HUES64 (cell line): ENCODE measurements at regions not wholly inside any gene's neighbourhood (a gene's known extent, or its start where the extent isn't known, plus 50 kb on each side); places are given as distances from the start of the nearest gene placed in this dataset.

Source experiments
- H3K27ac ChIP-seq: 2 replicates; pipeline ENCODE4 v1.7.0; 2013; ENCODE audit warnings: low read depth, low read length, inconsistent platforms
- H3K27me3 ChIP-seq: 2 replicates; pipeline ENCODE4 v1.6.1; 2013; ENCODE audit warnings: mild to moderate bottlenecking, low read length; ENCODE audit not compliant: insufficient read depth
- H3K36me3 ChIP-seq: 2 replicates; pipeline ENCODE4 v1.6.1; 2013; ENCODE audit warnings: mild to moderate bottlenecking, low read length; ENCODE audit not compliant: insufficient read depth
- H3K4me1 ChIP-seq: 2 replicates; pipeline ENCODE4 v1.6.1; 2013; ENCODE audit warnings: mild to moderate bottlenecking, low read length, moderate library complexity; ENCODE audit not compliant: insufficient read depth
- H3K4me3 ChIP-seq: 2 replicates; pipeline ENCODE4 v1.5.1; 2013; ENCODE audit warnings: mild to moderate bottlenecking, low read length, moderate library complexity
- H3K9ac ChIP-seq: 2 replicates; pipeline ENCODE4 v1.6.1; 2013; ENCODE audit warnings: mild to moderate bottlenecking, low read depth, low read length
- H3K9me3 ChIP-seq: 2 replicates; pipeline ENCODE4 v1.6.1; 2013; ENCODE audit warnings: low read depth, low read length; ENCODE audit not compliant: insufficient read depth
- WGBS: fragments of 150-250, 120-280 bp; methylation state at CpG from one replicate; pipeline ENCODE4 v1.1.7; 2013; ENCODE audit warnings: missing lambda C conversion rate; 5-methylcytosine and 5-hydroxymethylcytosine counted together

DNA sequence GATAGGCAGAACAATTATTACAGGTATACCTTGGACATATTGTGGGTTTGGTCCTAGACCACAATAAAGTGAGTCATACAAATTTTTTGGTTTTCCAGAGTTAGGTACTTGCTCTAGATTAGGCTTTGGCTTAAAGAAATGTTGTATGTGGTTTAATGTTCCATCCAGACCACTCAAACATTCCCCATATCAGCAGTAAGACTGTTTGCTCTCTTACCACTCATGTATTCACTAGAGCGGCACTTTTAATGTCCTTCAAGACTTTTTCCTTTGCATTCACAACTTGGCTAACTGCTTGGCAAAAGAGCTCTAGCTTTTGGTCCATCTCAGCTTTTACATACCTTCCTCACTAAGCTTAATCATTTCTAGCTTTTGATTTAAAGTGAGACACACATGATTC is 250.5 kb upstream of the SETMAR start:
- no peak overlapping the region for H3K9ac ChIP-seq
- no peaks in the 10 kb centered on the region for H3K9me3 ChIP-seq
- 91% methylated on average over 1 of the region's 1 CpG for WGBS
- no peaks in the 10 kb centered on the region for H3K4me1 ChIP-seq
- no peak overlapping the region for H3K4me3 ChIP-seq
- H3K27me3 ChIP-seq, result no peaks in the 10 kb centered on the region
- H3K36me3 ChIP-seq, result no peaks in the 10 kb centered on the region
- no peak overlapping the region for H3K27ac ChIP-seq

DNA sequence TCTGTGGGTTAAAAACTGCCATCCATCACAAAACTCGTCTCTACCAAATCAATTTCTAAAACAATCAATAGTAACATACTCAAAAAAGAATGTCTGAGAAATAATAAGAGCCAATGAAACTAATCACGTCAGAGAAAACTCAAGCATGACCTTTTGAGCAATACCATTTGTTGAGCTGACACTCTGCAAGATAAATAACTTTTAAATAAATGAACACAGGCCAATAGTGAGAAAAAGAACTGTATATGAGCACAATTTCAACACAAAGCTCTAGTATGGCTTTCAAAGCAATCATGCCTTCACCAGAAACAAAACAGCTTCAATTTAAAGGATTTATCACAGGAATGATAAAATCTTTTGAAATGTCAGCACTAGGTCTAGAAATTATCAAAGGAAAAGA is 249.2 kb upstream of the SETMAR start:
- Histone ChIP-seq H3K9ac (no peak overlapping the region), H3K4me3 (no peak overlapping the region), H3K27me3 (no peaks in the 10 kb centered on the region), H3K4me1 (no peaks in the 10 kb centered on the region), H3K9me3 (no peaks in the 10 kb centered on the region), H3K36me3 (no peaks in the 10 kb centered on the region), H3K27ac (no peak overlapping the region)
- 91% methylated on average over 2 of the region's 2 CpGs for WGBS

DNA sequence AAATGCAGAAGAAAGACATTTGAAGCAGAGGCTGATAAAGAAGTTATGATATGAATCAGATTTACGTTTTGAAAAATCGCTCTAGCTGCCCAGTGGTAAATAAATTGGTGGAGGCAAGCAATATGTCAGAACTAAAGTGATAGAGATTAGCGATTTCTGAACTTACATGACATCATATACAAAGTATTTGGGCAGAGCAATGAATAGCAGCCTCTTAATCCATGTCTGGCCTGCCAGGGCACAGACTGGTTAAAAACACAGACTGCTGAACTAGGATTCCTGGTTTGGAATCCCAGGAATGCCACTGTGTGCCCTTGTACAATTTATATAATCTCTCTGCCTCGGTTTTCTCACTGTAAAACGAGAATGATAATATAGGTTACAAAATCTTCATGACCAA is 243.1 kb upstream of the SETMAR start:
- no peaks in the 10 kb centered on the region for H3K27me3 ChIP-seq
- H3K9me3 ChIP-seq, result no peaks in the 10 kb centered on the region
- no peak overlapping the region for H3K27ac ChIP-seq
- H3K4me3 ChIP-seq, result no peak overlapping the region
- no peaks in the 10 kb centered on the region for H3K36me3 ChIP-seq
- WGBS, result 84% methylated on average over 5 of the region's 5 CpGs
- H3K4me1 ChIP-seq, result peaks cover 6% of the 10 kb centered on the region; the same call in 1 of the 2 replicates
- no peak overlapping the region for H3K9ac ChIP-seq

DNA sequence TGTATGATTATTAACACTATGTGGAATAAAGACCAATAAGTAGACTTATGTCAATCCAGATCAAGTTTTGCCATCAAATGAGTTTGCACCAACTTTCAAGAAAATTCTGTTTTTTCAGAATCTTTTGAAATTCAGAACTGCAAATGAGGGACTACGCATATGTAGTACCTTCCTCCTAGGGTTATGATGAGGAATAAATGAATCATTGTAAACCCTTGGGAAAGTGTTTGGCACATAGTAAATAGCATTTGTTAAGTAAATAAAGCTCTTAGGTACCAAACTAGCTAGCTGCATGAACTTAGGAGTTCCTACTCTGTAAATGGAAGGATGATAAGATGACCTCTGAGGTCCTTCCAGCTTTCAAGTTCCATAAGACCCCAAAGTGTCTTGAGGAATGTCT is 242.6 kb upstream of the SETMAR start:
- no peak overlapping the region for H3K9ac ChIP-seq
- H3K9me3 ChIP-seq, result no peaks in the 10 kb centered on the region
- no peak overlapping the region for H3K4me3 ChIP-seq
- no peaks in the 10 kb centered on the region for H3K36me3 ChIP-seq
- WGBS, result 100% methylated on average over 1 of the region's 1 CpG
- H3K4me1 ChIP-seq, result peaks cover 9% of the 10 kb centered on the region
- no peak overlapping the region for H3K27ac ChIP-seq
- no peaks in the 10 kb centered on the region for H3K27me3 ChIP-seq

DNA sequence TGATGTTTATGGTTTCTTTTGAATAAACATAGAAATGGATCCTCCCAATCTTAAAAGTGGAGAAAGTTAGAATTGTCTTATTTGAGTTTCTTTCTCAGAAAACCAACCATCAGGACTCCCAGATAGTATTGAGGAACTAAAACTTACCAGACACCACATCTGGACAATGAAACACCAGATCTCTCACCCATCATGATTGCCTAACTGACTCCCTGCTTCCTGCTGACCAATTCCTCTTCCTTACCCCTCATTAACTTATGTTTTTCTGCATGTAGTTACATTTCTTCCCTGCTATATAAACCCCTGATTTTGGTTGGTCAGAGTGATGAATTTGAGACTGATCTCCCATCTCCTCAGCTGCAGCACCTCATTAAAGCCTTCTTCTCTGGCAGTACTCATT is 242.0 kb upstream of the SETMAR start:
- peaks cover 9% of the 10 kb centered on the region for H3K4me1 ChIP-seq
- no peak overlapping the region for H3K4me3 ChIP-seq
- no peak overlapping the region for H3K27ac ChIP-seq
- no peaks in the 10 kb centered on the region for H3K27me3 ChIP-seq
- H3K36me3 ChIP-seq, result no peaks in the 10 kb centered on the region
- H3K9me3 ChIP-seq, result no peaks in the 10 kb centered on the region
- no peak overlapping the region for H3K9ac ChIP-seq

DNA sequence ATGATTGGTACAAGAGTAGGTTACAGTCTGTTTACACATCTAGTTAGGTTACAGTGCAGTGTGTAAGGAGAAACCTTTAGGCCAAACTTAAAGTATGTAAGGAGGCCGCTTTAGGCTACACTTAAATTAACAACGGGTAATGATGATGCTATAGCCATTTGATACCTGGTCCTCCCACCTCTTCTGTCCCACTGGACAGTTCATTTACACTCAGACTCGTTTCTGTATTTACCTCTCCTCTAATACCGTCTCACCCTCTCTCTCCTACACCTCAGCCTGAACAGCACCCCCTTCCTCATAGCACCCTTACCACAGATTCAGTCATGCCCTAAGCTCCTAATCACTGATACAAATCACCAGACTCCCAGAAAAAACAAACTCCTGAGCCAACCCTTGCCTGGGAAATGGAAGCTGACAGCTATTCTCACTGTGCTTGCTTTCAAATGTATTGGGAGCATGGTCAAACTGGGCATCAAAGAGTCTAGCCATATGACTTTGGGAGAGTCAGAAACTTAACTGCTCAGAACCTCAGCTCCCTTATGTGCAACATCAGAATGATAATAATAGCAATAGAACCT is 241.3 kb upstream of the SETMAR start:
- H3K27ac ChIP-seq, result no peak overlapping the region

DNA sequence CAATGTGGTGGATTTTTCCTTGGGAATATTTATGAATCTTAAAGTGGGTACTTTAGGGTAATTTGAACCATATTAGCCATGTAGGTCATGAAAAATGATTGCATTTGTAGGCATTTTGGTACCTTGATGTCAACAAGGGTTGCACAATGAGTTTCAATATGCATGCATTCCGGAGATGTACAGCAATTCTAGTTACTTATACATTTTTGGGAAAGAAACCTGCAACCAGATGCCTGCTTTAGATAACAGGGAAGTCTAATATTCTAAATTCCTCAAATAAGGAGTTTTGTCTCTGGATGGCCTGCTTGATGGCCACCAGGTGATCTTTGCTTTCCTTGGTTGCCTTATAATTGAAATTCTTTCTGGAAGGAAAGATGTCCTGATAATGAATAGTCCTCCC is 240.5 kb upstream of the SETMAR start:
- peaks cover 9% of the 10 kb centered on the region for H3K4me1 ChIP-seq
- no peaks in the 10 kb centered on the region for H3K36me3 ChIP-seq
- H3K4me3 ChIP-seq, result no peak overlapping the region
- H3K9ac ChIP-seq, result no peak overlapping the region
- no peaks in the 10 kb centered on the region for H3K27me3 ChIP-seq
- 100% methylated on average over 1 of the region's 1 CpG for WGBS
- no peaks in the 10 kb centered on the region for H3K9me3 ChIP-seq
- H3K27ac ChIP-seq, result no peak overlapping the region

More for the DNA sequence above, 241.3 kb upstream of the SETMAR start:
- H3K36me3 ChIP-seq, result no peaks in the 10 kb centered on the region
- no peaks in the 10 kb centered on the region for H3K27me3 ChIP-seq
- H3K4me1 ChIP-seq, result peaks cover 9% of the 10 kb centered on the region
- 70% methylated on average over 4 of the region's 4 CpGs for WGBS
- no peak overlapping the region for H3K9ac ChIP-seq
- H3K4me3 ChIP-seq, result no peak overlapping the region
- no peaks in the 10 kb centered on the region for H3K9me3 ChIP-seq

DNA sequence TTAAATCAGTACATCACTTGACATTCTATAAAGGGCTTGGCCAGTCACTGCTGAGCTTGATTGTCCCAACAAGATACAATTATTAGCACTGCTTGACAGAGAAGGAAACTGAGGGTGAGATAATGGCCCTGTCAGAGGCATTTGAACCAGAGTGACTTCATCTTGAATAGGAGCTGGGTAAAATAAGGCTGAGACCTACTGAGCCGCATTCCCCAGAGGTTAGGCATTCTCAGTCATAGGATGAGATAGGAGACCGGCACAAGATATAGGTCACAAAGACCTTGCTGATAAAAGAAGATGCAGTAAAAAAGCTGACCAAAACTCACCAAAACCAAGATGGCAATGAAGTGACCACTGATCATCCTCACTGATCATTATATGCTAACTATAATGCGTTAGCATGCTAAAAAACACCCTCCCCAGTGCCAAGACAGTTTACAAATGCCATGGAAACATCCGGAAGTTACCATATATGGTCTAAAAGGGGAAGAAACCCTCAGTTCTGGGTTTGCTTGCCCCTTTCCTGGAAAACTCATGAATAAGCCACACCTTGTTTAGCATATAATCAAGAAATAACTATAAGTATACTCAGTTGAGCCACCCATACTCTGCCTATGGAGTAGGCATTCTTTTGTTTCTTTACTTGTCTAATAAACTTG is 239.1 kb upstream of the SETMAR start:
- no peak overlapping the region for H3K27ac ChIP-seq
- peaks cover 9% of the 10 kb centered on the region for H3K4me1 ChIP-seq
- no peak overlapping the region for H3K9ac ChIP-seq
- H3K36me3 ChIP-seq, result no peaks in the 10 kb centered on the region
- 88% methylated on average over 4 of the region's 4 CpGs for WGBS
- H3K9me3 ChIP-seq, result no peaks in the 10 kb centered on the region
- H3K27me3 ChIP-seq, result no peaks in the 10 kb centered on the region
- no peak overlapping the region for H3K4me3 ChIP-seq

DNA sequence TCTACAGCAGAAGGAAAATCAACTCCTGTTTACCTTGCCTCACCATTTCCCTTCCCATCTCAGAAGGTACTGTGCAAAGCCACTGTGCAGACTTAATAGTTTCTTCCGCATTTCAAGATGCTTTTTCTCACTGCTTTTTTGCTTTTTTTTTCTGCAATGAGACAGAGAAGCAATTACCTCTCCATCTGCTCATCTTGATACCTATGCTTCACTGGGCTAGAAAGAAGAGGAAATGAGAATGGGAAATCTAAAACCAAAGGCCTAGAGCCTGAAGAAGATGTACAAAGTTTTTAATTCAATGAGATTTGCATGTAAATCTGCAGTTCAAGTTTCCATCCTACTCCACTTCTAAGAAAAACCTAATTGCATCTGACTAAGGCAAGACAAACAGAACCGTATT is 238.1 kb upstream of the SETMAR start:
- no peak overlapping the region for H3K27ac ChIP-seq
- WGBS, result 95% methylated on average over 2 of the region's 2 CpGs
- H3K9ac ChIP-seq, result no peak overlapping the region
- no peaks in the 10 kb centered on the region for H3K36me3 ChIP-seq
- H3K27me3 ChIP-seq, result no peaks in the 10 kb centered on the region
- H3K9me3 ChIP-seq, result no peaks in the 10 kb centered on the region
- H3K4me1 ChIP-seq, result peaks cover 9% of the 10 kb centered on the region
- H3K4me3 ChIP-seq, result no peak overlapping the region

DNA sequence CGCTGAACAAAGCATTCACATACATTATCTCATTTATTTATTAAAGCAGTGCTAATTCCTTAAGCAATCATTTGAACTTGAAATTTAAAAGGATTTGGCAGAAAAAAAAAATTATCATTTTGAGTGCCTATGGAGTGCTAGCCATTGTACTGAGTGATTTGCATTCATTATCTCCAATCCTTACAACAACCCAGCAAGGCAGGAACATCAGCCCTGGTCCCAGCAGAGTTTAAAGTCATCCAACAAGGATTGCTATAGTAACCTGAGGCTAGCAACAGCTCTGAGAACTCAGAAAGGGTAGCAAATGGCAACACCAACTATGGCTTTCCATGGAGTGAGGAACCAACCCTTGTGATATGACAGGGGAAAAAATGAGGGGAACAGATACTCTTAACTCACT is 237.6 kb upstream of the SETMAR start:
- Histone ChIP-seq H3K9ac (no peak overlapping the region), H3K4me3 (no peak overlapping the region), H3K9me3 (no peaks in the 10 kb centered on the region), H3K27ac (no peak overlapping the region), H3K4me1 (peaks cover 5% of the 10 kb centered on the region), H3K36me3 (no peaks in the 10 kb centered on the region), H3K27me3 (no peaks in the 10 kb centered on the region)
- WGBS, result 100% methylated on average over 1 of the region's 1 CpG

DNA sequence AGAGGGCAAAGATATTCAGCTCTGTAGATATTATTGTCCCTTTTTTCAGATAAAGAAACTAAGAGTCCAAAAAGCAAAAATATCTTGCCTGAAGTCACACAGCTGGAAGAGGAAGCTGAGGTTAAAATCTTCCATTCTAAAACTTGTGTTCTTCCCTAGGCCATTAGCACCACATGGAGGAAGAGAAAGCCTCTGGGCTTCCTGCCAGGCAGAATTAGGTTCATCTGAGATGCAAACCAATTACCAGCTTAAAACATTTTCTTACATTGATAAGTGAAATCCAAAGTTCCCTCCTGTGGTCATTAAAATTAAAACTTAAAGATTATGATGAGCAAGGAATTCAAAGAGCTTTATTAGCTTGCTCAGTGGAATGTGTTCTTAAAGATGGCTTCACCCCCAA is 235.3 kb upstream of the SETMAR start:
- H3K4me3 ChIP-seq, result no peak overlapping the region
- H3K27ac ChIP-seq, result no peak overlapping the region
- H3K36me3 ChIP-seq, result no peaks in the 10 kb centered on the region
- no peaks in the 10 kb centered on the region for H3K27me3 ChIP-seq
- H3K4me1 ChIP-seq, result peaks cover 15% of the 10 kb centered on the region
- no peaks in the 10 kb centered on the region for H3K9me3 ChIP-seq
- no peak overlapping the region for H3K9ac ChIP-seq

DNA sequence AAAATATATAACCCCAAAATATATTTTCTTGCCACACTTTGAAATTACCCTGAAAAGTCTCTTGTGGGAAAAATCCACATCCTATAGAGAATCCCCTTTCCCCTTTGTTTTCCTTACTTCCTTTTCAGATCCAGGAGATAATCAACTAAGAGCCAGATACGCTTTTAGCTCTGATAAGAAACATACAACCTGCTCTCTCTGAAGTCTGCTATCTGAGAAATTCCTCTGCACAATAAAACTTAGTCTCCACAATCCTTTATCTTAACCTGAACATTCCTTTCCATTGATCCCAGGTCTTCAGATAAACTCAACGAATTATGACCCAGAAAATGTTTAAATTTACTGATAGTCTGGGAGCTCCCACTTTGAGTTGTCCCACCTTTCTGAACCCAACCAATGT is 233.4 kb upstream of the SETMAR start:
- no peak overlapping the region for H3K27ac ChIP-seq
- H3K4me3 ChIP-seq, result no peak overlapping the region
- WGBS, result 81% methylated on average over 2 of the region's 2 CpGs
- no peaks in the 10 kb centered on the region for H3K9me3 ChIP-seq
- no peaks in the 10 kb centered on the region for H3K36me3 ChIP-seq
- peaks cover 15% of the 10 kb centered on the region for H3K4me1 ChIP-seq
- H3K27me3 ChIP-seq, result no peaks in the 10 kb centered on the region
- H3K9ac ChIP-seq, result no peak overlapping the region
